ENCODE measurements at regions not wholly inside any gene's neighbourhood (a gene's known extent, or its start where the extent isn't known, plus 50 kb on each side); places are given as distances from the start of the nearest gene placed in this dataset.

DNA sequence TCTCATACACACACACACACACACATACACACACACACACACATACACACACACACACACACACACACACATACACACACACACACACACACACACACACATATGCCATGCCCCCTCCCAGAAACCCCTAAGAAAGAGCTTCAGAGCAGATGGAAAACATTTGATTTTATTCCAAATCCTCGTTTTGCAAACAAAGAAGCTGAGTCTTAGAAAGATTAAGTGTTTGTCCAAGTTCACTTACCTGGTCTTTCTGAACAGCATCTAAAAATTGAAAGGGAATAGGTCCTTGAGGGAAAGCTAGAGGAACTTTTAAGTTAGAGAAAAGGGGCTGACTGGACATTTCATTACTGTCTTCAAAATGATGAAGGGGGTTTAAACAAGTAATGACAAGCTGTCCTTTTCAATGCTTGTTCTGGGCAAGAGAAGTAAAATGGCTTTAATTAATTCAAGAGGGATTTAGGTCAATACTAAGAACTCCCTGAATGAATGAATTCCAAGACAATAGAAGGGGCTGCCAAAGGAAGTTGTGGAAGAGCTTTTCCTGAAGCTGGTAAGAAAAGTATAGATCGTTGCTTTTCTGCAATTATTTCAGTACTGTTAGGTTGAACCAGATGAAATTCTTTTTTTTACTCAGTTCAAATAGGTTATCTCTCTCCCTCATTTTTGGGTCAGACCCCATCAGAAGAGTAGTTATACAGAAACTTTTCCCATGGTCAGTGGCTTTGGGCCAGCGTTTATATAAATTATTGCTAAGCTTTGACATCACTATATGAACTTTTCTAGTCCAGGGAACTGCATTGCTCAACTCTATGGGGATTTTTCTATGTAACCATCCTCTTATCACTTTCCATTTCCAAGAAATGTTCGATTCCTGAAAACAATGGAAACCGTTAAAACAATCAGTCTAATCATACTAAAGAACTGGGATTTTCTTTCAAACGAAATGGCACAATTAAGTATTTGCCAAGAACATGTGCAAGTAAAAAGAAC is 261.4 kb downstream of the MTERF1 start:
- TF ChIP-seq, protein P1, sequence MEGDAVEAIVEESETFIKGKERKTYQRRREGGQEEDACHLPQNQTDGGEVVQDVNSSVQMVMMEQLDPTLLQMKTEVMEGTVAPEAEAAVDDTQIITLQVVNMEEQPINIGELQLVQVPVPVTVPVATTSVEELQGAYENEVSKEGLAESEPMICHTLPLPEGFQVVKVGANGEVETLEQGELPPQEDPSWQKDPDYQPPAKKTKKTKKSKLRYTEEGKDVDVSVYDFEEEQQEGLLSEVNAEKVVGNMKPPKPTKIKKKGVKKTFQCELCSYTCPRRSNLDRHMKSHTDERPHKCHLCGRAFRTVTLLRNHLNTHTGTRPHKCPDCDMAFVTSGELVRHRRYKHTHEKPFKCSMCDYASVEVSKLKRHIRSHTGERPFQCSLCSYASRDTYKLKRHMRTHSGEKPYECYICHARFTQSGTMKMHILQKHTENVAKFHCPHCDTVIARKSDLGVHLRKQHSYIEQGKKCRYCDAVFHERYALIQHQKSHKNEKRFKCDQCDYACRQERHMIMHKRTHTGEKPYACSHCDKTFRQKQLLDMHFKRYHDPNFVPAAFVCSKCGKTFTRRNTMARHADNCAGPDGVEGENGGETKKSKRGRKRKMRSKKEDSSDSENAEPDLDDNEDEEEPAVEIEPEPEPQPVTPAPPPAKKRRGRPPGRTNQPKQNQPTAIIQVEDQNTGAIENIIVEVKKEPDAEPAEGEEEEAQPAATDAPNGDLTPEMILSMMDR (IDR thresholded peaks at IDR 0.05), result no peak
- no peak for TF ChIP-seq POLR2A (IDR thresholded peaks at IDR 0.05)
